COR-L47 (cell line): ENCODE measurements at regions not wholly inside any gene's neighbourhood (a gene's known extent, or its start where the extent isn't known, plus 50 kb on each side); places are given as distances from the start of the nearest gene placed in this dataset.
"Not testable (repeated sequence)": the region's sequence is repeated elsewhere in the genome, so short reads cannot be mapped to it uniquely, and the experiment has no call there.

Source experiments
- DNase-seq: peaks from one replicate; lab custom pipeline; 2025; lab: John Stamatoyannopoulos, UW

GRCh38 chr9:89839449-89839848 lies 234.6 kb downstream of the GADD45G start:
- DNase-seq, result no peak

- no peak for DNase-seq
Measured at GRCh38 chr9:89839952-89840351, 235.1 kb downstream of the GADD45G start.

DNA sequence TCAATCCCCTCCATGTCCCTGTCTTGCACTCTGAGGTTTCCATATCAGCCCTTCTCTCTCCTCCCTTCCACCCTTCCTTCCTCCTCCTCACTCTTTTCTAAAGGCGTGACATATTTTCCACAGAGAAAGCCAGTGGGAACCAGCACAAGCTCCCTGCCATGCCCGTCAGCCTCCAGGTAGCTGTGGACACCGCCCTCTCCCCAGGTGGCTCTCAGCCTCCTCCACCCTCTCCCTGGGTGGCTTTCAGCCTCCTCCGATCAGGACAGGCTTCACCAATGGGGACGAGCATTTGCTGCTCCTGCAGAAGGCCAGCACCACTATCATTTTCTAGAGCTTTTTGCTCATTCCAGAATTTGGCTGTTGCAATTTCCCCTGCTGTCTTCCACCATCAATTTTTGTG lies 236.6 kb downstream of the GADD45G start:
- no peak for DNase-seq

- DNase-seq, result no peak
Measured at GRCh38 chr9:89842267-89842768, 237.5 kb downstream of the GADD45G start.

GRCh38 chr9:89843074-89843473 lies 238.3 kb downstream of the GADD45G start:
- DNase-seq, result no peak

DNA sequence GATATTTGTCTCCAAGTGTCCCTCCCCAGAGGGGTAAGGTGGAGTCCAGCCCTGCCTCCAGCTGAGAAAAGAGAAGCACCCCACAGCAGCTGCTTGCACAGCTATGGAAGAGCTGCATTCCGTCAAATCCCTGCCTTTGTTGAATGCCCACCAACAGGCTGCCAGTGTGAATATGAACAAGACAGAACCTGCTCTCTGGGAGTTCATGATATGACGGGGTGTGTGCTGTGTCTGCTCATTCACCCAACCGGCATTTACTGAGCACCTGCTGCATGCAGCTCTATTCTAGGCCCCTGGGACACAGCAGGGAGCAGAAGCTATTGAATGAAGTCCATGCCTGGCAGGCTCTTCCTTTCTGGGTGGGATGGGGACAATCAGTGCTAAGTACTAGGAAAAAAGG lies 238.8 kb downstream of the GADD45G start:
- DNase-seq, result no peak

DNA sequence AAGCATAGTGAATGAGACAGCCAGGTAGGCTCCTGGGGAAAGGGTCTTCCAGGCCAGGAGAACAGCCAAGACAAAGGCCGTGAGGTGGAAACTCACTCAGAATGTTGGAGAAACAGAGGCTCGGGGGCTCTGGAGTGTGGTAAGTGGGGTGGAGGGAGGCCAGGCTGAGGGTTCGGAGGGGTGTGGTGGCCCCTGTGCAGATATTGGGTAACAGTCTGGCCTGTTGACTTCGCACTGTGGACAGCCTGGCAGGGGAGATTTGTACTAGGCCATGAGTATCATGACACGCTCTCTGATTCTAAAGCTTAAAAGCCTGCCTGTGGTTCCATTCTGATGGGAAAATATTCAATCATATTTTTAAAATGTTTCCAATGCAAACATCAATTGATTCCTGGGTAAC lies 239.3 kb downstream of the GADD45G start:
- DNase-seq, result no peak

- DNase-seq, result no peak
Measured at GRCh38 chr9:89844535-89844934, 239.7 kb downstream of the GADD45G start.

- no peak for DNase-seq
Measured at GRCh38 chr9:89845321-89845720, 240.5 kb downstream of the GADD45G start.

DNA sequence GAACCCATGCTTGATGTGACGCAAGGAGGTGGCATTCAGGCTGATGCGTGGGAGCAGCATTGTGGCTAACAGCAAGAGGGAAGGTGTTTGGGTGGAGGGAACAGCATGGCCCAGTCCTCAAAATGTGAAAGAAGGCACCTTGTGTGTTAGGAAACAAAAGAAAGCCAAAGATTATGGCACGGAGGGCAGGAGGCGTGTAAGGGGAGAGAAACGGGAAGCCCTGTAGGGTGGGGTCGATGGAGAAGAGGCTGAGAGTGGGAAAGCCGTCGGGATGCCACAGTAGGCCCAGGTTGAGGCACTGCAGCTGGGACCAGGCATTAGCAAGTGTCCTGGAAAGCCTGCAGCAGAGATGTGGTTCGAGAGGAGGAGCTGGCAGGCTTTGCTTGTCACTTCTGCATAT lies 241.1 kb downstream of the GADD45G start:
- no peak for DNase-seq

GRCh38 chr9:89848060-89849040 lies 243.5 kb downstream of the GADD45G start:
- no peak for DNase-seq

GRCh38 chr9:89849096-89849495 lies 244.3 kb downstream of the GADD45G start:
- DNase-seq, result no peak

DNA sequence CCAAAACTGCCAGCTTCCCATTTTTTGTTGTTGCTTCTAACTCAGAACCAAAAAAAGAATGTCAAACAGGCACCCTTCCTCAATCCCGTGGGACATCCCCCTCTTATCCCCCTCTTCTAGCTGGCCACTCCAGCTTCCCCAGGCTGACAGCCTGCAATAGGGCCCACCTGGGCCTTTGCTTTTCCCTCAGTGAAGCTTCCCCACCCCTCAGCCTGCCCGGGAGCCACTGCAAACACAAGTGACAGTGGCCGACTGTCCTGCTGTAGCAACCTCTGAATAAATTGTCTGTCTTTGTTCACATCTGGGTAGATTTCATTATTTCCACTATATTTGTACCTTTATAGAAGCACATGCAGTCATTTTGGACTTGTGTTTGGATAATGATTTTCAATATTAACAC lies 245.3 kb downstream of the GADD45G start:
- DNase-seq, result no peak

- no peak for DNase-seq
Measured at GRCh38 chr9:89850631-89851325, 246.0 kb downstream of the GADD45G start.

DNA sequence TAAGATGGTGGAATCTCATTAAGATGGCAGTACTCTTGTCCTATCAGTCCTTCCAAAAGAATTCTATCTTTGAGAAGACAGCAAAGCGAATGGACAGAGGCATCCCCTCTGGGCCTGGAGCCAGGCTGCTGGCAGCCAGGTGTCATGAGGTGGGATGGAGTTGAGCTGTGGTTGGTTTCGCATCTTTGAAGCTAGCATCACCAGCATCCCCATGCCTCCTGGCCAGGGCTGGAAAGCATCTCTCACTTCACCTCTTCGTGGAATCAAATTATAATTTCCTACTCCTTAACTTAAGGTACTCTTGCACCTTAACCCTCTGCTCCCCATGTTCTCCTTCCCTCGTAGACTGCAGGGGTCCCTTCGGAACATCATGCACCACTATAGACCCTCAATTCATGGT lies 248.3 kb downstream of the GADD45G start:
- no peak for DNase-seq

DNA sequence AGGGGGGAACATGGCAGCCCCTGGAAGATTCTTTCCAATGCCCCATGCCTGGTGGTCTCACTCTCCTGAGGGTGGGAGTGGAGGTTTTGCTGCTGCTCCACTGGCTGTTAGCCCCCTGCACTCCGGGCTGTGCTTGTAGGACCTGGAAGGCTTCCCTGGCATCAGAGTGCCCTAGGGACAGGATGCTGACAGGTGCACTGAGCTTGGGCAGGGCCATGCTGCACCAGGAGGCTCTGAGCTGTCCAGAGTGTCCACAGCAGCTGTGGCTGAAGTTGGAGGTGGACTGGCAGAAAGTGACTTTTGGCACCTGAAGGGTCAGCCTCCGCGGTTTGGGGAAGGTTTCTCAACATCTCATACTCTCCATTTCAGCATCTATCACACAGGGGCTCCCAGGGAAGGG lies 249.1 kb downstream of the GADD45G start:
- no peak for DNase-seq

DNA sequence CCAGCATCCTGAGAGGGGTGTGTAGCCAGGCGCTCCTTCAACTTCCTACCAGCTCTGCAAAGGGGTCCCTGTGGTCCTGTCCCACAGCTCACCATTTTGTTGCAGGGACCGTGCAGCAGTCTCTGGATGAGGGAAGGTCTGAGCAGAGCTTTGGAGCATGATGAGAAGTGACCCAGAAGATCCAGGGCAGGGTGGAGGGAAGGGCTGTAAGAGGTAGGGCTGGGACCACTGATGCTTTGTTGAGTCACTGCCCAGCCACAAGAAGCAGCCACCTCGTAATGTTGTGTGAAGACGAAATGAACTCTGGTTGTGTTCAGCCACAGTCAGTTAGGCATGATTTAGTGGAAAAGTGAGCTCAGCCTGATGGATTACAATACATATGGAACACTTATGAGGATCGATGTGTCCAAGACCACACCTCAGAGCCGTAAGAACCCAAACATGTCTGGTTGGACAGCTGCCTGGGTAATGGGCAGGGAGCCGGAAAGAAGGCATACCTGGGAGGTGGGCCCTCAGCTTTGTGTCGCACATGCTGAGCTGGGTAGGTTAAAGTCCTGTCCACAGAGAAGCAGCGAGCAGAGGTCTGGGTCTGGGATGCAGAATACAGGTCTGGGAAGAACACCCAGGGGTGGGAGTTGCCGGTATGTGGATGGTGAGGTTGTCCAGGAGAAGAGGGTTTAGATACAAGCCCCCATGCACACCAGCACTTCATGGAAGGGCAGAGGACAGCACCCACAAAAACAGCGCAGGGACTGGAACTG lies 250.1 kb downstream of the GADD45G start:
- DNase-seq, result no peak

DNA sequence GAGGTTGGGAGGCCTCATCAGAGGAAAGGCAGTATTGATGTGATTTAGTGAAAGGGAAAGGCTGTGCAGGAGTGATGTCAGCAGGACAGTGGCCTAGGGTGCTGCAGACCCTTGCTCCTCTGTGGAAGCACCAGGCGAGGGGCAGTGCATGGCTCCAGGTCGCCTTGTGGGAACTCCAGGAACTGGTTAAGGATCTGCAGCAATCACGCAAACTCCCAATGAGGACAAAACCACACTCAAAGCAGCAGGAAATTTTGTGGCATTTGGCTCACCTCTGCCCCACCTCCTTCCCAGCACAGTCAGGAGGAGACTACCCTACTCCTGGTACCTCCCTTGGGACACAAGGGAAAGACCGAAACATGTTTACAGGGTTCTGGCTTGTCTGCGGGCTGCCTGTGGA lies 251.5 kb downstream of the GADD45G start:
- not testable (repeated sequence) for DNase-seq

DNA sequence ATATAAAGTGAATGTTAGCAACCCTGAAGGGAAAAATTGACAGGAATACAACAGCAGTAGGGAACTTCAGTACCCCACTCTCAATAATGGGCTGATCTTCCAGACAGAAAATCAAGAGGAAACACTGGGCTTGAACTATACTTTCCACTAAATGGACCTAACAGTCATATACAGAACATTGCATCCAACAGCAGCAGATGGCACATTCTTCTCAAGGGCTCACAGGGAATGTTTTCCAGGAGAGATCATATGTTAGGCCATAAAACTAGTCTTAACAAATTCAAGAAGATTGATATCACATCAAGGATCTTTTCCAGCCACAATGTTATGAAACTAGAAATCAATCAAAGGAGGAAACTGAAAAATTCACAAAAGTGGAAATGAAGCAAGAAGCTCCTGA lies 252.1 kb downstream of the GADD45G start:
- not testable (repeated sequence) for DNase-seq

DNA sequence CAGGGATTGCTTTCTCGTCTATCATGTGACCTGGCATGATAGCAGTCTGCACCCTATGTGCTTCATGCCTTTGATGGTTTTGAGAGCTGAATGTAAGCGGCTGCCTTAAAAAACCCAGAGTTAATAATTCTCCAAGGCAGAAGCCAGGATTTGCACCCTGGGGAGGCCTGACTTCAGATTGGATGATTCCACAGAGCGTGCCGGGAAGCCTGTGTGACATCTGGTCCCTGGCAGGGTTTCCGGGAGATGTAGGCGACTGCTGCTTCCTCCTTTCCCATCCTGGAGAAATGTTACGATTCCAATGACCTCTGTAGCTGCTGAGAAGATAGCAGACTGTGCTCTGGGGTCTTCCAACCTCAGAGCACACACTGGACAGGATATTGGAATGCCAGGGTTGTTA lies 255.0 kb downstream of the GADD45G start:
- DNase-seq, result not testable (repeated sequence)

DNA sequence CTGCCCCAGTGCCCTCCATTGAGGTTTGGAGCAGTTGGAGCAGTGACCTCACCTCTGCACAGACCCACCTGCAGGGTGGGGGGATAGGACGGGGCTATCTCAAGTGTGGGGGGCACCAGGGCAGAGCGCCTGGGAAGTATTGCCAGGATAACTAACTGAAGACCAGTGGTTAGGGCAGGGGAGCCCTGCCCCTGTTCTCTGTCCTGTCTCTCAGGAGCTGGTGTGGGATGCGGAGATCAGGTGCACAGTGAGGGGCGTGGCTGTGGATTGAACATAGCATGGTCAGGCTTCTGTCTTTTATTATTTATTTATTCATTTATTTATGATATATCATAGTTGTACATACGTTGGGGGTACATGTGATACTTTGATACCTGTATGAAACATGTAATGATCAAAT lies 256.6 kb downstream of the GADD45G start:
- not testable (repeated sequence) for DNase-seq

DNA sequence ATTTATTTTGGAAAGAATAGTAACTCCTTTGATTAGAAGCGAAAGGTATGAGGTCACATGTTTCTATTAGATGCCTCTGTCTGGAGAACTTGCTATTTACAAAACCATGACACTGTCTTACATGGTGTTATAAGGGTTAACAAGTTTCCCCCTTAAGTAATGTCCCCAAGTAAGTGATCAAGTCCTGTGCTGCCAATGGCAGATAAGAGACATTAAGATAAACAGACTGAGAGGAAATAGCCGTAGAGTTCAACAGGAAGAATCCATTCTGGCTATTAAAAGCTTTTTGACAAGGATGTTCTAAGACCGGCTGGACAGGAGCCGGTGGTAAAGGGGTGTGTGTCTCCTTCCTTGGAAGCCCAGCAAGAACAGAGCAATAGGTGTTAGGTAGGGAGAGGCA lies 257.5 kb downstream of the GADD45G start:
- DNase-seq, result no peak
